Panc1 (cell line): ENCODE measurements at regions not wholly inside any gene's neighbourhood (a gene's known extent, or its start where the extent isn't known, plus 50 kb on each side); places are given as distances from the start of the nearest gene placed in this dataset.
"Not testable (repeated sequence)": the region's sequence is repeated elsewhere in the genome, so short reads cannot be mapped to it uniquely, and the experiment has no call there.

Source experiments
- REST ChIP-seq, 2 experiments: IDR thresholded peaks; 2 replicates each; pipeline ENCODE4 v1.6.1; 2011 to 2012; ENCODE audit warnings: low read depth in 2 of 2, control low read depth in 1 of 2, low read length in 1 of 2, mild to moderate bottlenecking in 1 of 2, moderate library complexity in 1 of 2; ENCODE audit not compliant: insufficient read depth in 1 of 2
- TF ChIP-seq, protein P1 (sequence below): fragments of 450-650 bp; IDR thresholded peaks from 2 replicates; pipeline ENCODE4 v1.5.1; 2017; ENCODE audit warnings: mild to moderate bottlenecking

DNA sequence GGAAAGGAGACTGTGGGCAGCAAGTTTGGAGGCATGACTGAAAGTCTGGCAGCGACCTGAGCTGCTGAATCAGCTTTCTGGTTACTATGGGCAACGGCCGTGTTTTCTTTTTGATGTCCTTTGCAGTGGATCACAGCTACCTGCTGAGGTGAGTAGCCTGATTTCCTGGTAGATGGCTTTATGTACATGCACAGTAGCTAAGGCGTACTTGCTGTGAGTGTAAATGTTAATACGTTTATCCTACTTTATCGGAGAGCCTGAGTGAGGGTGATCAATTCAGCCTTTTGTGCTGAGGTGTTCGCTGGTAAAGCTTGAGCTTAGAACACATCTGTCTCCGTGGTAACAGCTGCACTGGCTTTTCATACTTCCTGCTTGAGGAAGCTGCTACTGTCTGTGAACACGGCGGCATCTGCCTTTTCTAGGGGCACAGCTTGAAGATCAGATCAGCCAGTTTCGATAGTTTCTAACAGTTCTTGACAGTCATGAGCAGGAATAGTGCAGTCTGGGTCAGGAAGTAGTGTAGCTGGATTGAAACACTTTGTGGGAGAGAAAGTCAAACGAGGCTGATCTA is 129.6 kb downstream of the ART5 start:
- TF ChIP-seq REST (IDR thresholded peaks at IDR 0.05; ENCODE audit: insufficient read depth in 1 of 2, low read depth in 2 of 2, low read length in 1 of 2) = not testable (repeated sequence)
- TF ChIP-seq, protein P1, sequence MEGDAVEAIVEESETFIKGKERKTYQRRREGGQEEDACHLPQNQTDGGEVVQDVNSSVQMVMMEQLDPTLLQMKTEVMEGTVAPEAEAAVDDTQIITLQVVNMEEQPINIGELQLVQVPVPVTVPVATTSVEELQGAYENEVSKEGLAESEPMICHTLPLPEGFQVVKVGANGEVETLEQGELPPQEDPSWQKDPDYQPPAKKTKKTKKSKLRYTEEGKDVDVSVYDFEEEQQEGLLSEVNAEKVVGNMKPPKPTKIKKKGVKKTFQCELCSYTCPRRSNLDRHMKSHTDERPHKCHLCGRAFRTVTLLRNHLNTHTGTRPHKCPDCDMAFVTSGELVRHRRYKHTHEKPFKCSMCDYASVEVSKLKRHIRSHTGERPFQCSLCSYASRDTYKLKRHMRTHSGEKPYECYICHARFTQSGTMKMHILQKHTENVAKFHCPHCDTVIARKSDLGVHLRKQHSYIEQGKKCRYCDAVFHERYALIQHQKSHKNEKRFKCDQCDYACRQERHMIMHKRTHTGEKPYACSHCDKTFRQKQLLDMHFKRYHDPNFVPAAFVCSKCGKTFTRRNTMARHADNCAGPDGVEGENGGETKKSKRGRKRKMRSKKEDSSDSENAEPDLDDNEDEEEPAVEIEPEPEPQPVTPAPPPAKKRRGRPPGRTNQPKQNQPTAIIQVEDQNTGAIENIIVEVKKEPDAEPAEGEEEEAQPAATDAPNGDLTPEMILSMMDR = not testable (repeated sequence)
